ENCODE measurements at regions not wholly inside any gene's neighbourhood (a gene's known extent, or its start where the extent isn't known, plus 50 kb on each side); places are given as distances from the start of the nearest gene placed in this dataset.

DNA sequence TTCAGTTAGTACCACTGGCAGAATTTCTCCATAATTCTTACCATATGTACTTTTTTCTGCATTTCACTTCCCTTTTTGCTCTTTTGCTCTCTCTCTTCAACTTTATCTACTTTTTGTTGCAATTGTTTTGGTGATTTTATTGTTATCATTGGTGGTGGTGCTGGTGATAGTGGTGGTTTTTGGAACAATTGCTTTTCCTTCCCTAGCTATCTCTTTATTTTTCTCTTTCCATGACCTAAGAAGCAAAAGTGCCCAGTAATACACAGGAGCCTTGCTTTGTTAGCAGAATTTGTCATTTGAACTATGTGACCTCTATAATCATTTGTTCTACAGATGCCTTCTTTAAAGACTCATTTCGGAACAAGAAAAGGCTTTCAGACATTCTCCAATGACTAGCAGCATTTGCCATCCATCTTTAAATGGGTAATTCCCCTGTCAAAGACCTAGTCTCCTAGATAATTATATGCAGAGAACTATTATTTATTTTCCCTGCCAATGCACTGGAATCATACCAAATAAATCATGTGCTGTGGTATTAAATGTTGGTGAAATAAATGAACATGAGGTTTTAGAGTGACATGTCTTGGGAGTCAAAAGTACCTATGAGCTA lies 154.5 kb downstream of the GASK1B start:
- Histone ChIP-seq H3K9me2 (replicated peaks; ENCODE audit: control insufficient read depth, low read length) (no peaks in the 10 kb centered on the region), H3F3A (ENCODE audit: control insufficient read depth, insufficient read depth) (no peaks in the 10 kb centered on the region), H3K4me1 (ENCODE audit: control insufficient read depth, low read length) (no peaks in the 10 kb centered on the region), H3K27me3 (ENCODE audit: control insufficient read depth, low read length) (no peaks in the 10 kb centered on the region), H3K4me3 (ENCODE audit: low read length) (no peak overlapping the region), H4K20me1 (ENCODE audit: control insufficient read depth, insufficient read depth, low read depth, low read length) (no peaks in the 10 kb centered on the region), H3K9me3 (ENCODE audit: control insufficient read depth, insufficient read depth, low read length) (no peaks in the 10 kb centered on the region), H3K27ac (ENCODE audit: low read depth, low read length) (no peak overlapping the region), H3K79me2 (ENCODE audit: control insufficient read depth, low read length) (no peaks in the 10 kb centered on the region), H3K4me2 (ENCODE audit: low read length) (no peak overlapping the region), H3K36me3 (ENCODE audit: control insufficient read depth, low read length) (no peaks in the 10 kb centered on the region)
- TF ChIP-seq CTCF (IDR thresholded peaks at IDR 0.05; ENCODE audit: low read depth, low read length, poor library complexity, severe bottlenecking), result no peak
- no peak for TF ChIP-seq EZH2phosphoT487 (IDR thresholded peaks at IDR 0.05; ENCODE audit: borderline replicate concordance, low read length)

DNA sequence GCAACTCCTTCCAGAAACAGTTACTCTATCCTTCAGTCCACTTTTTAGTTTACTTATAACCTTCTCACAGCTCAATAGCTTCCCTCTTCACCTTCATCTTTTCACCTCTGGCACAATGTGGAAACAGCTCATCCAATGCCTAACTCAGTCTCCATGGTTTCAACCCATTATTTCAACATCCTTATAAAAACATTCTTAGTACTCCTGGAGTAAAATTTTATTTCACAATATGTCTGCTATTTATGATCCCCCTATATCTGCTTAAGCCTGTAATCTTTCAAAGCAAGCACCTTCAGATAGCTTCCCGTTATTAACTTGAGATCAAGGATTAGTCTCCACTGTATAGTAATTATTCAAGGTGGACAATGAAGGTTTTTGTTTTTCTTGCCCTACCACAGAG lies 156.3 kb downstream of the GASK1B start:
- Histone ChIP-seq H3K27me3 (ENCODE audit: control insufficient read depth, low read length) (no peaks in the 10 kb centered on the region), H3K9me3 (ENCODE audit: control insufficient read depth, insufficient read depth, low read length) (no peaks in the 10 kb centered on the region), H3K4me2 (ENCODE audit: low read length) (no peak overlapping the region), H4K20me1 (ENCODE audit: control insufficient read depth, insufficient read depth, low read depth, low read length) (no peaks in the 10 kb centered on the region), H3K79me2 (ENCODE audit: control insufficient read depth, low read length) (no peaks in the 10 kb centered on the region), H3K4me1 (ENCODE audit: control insufficient read depth, low read length) (no peaks in the 10 kb centered on the region), H3F3A (ENCODE audit: control insufficient read depth, insufficient read depth) (no peaks in the 10 kb centered on the region), H3K9me2 (replicated peaks; ENCODE audit: control insufficient read depth, low read length) (no peaks in the 10 kb centered on the region), H3K4me3 (ENCODE audit: low read length) (no peak overlapping the region), H3K36me3 (ENCODE audit: control insufficient read depth, low read length) (no peaks in the 10 kb centered on the region), H3K27ac (ENCODE audit: low read depth, low read length) (no peak overlapping the region)
- TF ChIP-seq EZH2phosphoT487 (IDR thresholded peaks at IDR 0.05; ENCODE audit: borderline replicate concordance, low read length), result no peak
- no peak for TF ChIP-seq CTCF (IDR thresholded peaks at IDR 0.05; ENCODE audit: low read depth, low read length, poor library complexity, severe bottlenecking)

- Histone ChIP-seq H3K36me3 (ENCODE audit: control insufficient read depth, low read length) (no peaks in the 10 kb centered on the region), H3K4me2 (ENCODE audit: low read length) (no peak overlapping the region), H3F3A (ENCODE audit: control insufficient read depth, insufficient read depth) (no peaks in the 10 kb centered on the region), H3K79me2 (ENCODE audit: control insufficient read depth, low read length) (no peaks in the 10 kb centered on the region), H3K9me2 (replicated peaks; ENCODE audit: control insufficient read depth, low read length) (no peaks in the 10 kb centered on the region; the same call in 1 of the 2 replicates), H3K9me3 (ENCODE audit: control insufficient read depth, insufficient read depth, low read length) (no peaks in the 10 kb centered on the region), H3K4me3 (ENCODE audit: low read length) (no peak overlapping the region), H3K27me3 (ENCODE audit: control insufficient read depth, low read length) (no peaks in the 10 kb centered on the region), H4K20me1 (ENCODE audit: control insufficient read depth, insufficient read depth, low read depth, low read length) (no peaks in the 10 kb centered on the region), H3K4me1 (ENCODE audit: control insufficient read depth, low read length) (no peaks in the 10 kb centered on the region), H3K27ac (ENCODE audit: low read depth, low read length) (no peak overlapping the region)
- TF ChIP-seq EZH2phosphoT487 (IDR thresholded peaks at IDR 0.05; ENCODE audit: borderline replicate concordance, low read length) (no peak), CTCF (IDR thresholded peaks at IDR 0.05; ENCODE audit: low read depth, low read length, poor library complexity, severe bottlenecking) (no peak)
Observed at GRCh38 chr4:158015241-158015640, 157.6 kb downstream of the GASK1B start.

Measured in DOHH2 (cell line).